ENCODE measurements at regions not wholly inside any gene's neighbourhood (a gene's known extent, or its start where the extent isn't known, plus 50 kb on each side); places are given as distances from the start of the nearest gene placed in this dataset.

DNA sequence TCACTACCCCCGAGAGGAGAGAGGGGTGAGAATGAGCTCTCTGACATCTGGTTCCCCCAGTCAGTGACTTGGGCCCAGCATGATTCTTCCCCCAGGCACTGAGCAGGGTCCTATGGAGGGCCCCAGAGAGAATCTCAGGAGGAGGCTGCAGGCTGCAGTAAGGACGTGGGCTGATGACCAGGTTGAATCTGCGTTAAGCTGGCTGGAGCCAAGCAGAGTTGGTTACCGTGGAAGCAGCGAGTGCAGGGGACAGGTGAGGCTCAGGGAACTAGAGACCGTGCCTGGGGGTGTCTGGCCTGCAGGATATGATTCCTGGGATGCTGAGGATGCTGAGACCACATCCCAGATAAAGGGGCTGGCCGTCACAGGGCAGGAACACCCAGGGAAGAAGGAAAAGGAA, 314.3 kb upstream of the IRX1 start:
- DNase-seq (ENCODE audit: low read depth) = no peak

DNA sequence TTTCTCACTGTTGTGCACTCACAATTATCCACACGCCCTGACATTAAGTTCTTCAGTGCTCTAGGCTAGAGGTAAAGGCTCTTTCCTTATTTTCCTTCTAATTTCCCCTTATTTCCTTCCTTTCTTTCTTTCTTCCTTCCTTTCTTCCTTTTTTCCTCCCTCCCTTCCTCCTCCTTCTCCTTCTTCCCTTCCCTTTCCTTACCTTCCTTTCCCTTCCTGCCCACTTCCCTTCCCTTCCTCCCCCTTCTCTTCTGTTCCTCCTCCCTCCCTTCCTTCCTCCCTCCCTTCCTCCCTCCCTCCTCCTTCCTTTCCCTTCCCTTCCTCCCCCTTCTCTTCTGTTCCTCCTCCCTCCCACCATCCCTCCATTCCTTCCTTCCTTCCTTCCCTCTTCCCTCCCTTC, 317.0 kb upstream of the IRX1 start:
- DNase-seq (ENCODE audit: low read depth) = no peak

DNA sequence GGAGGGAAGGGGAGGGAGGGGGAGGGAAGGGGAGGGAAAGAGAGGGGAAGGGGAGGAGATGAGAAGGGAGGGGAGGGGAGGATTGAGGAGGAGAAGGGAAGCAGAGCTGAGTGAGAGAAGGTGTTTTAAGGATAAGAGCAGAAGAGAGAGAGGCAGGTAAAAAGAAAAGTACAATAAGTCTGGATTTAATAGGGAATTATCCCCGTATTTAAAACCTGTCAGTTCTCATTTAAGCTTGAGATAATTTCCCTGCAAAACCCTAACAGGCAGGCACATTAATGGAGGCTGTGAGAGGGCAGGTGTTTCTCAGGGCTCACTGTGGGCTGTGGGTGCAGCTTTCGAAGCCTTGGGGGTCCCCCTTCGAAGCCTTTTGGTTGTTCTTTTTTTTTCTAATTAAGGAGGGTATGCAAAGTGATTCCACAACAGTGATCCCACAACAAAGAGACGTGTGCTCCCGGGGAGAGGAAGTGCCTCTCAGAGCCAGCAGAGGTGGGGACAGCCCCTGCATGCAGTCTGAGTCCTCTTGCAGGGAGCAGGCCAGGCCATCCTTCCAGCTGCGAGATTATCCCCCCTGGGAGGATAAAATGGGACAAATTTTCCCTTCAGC, 317.9 kb upstream of the IRX1 start:
- no peak for DNase-seq (ENCODE audit: low read depth)

DNA sequence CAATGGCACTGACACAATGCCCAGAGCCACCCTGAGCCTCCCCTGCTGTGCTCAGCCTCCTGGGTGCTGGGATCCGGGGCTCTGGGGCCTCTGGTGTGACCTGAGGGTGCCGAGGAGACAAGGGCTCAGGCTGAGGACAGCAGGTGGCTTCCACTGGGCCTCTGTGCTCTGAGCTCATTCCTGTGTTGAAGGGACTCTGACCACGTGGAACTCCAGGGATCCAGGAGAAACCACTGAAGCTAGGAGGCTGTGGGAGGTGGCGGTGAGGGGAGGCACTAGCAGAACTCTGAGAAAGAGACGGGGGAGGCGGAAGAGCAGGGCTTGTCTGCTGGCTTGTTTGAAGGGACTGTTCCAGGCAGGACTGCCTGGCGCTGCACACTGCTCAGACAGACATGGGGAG, 318.7 kb upstream of the IRX1 start:
- no peak for DNase-seq (ENCODE audit: low read depth)

DNA sequence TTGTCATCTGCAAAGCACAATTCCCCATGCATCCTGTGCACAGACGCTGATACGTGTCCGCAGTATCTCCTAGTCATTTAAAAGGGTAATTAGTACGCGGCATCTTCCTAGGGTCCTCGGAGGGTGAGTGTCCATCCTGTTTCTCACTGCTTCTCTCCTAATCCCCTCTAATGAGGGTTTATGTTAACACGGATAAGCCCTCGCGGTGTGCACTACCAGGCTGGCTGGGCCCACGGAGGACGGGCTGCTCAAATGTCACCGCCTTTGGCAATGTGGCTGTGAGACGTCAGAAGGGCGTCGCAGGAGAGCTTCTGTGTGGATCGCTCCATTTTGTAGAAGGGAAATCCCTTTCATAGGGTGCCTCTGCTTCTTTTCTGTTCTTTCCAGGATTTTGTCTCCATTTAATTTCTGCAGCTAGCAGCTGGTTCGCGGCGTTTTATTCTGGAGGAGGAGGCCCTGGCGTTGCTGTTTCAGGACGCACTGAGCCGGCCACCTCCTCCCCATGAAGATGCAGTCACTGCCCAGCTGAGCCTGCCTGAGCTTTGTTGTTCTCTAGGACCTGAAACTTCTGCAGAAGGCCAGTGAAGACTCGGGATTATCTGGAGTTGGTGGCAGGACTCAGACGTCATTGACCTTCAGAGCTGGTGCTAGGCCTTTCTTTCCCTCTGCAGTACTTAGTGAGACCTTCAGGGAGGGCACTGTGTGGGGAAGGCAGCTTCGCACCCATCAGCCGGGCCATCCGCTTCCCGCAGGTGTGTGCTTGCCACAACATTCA, 326.1 kb upstream of the IRX1 start:
- no peak for DNase-seq (ENCODE audit: low read depth)

DNA sequence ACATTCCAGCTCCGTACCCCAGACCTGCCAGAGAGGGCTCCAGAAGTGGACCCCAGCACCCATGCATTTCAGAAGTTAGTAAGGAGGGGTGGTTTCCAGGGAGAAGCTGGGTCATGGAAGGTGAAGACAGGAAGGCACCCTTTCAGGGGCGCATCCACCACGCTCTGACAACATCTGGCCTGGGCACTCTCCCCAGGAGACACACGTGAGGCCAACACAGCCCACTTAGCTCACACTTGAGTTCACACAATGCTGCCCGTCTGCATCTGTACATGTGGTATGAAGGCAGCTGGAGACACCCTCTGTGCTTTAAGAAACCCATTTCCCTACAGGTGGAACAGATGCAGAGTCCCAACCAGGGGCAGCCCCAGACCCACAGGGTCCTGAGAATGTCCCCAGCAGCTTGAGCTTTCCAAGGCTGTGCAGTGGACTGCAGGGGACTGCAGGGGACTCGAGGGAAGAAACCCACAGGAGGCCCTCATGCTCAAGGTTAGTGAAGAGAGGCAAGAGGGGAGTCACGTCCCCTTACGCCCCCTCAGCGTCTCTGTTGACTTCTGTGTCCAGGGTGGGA, 326.8 kb upstream of the IRX1 start:
- DNase-seq (ENCODE audit: low read depth) = no peak

DNA sequence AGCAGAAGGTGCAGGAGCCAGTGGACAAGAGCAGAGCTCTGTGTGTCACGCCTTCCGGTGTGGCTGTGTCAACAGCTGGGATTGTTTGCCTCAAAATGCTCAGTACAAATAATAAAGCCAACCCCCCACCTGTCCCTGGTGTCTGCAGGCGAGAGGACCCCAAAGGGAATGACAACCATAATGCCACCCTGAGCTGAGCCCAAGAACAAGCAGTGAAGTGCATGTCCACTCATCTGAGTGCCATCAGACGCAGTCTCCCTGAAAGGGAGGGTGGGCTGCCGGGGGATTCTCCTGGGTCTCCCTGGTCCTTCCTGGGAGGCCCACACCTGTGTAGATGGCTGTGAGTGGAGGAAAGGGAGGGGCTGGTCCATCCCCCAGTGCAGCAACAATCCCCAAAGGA, 328.8 kb upstream of the IRX1 start:
- no peak for DNase-seq (ENCODE audit: low read depth)

DNA sequence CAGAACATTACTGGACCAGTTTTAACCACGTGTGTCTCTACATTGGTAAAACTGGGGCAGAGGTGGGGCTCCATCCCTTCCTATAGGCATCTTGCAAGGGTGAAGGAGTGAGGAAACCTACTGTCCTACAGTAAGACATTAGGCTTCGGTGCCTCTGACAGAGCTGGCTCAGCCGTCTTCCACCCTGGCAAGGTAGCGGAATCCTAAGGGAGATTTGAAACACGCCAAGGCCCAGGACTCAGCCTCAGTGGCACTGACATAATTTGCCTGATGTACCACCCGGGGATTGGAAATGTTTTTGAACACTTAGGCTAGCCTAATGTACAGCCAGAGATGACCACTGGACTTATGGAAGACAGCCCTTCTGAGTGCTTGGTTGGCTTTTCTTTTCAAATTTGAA, 329.7 kb upstream of the IRX1 start:
- no peak for DNase-seq (ENCODE audit: low read depth)

DNA sequence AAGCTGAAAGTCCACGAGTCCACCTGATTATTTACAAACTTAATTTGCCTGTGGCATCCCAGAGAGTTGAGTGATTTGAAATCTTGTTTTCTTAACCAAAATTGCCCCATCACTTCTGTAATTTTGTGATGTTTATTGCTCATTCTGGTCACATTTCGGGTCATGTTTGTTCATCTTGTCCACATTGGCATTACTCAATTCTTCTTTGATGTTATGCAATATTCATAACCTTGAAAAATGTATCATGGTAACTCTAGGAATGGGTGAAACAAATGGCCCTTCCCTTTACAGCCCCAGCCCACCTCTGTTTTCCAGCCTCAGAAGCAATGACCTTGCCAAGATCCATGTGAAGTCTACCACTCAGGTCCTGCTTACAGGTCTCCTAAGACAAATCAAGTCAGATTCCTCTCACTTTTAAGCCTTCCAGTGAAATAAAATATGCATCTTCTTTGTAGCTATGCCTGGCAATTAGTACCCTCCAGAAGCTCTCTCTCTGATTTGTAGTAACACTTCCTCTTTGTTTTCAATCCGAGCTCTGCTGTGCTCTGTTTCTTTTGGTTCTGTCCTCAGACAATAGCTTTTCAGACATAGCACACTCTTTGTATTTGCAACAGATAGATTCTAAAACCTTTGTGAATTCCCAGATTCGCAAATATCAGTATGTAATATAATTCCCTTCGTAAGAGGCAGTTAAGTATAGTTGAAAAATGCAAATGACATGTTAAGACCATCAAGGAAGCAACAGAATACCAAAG, 330.3 kb upstream of the IRX1 start:
- no peak for DNase-seq (ENCODE audit: low read depth)

DNA sequence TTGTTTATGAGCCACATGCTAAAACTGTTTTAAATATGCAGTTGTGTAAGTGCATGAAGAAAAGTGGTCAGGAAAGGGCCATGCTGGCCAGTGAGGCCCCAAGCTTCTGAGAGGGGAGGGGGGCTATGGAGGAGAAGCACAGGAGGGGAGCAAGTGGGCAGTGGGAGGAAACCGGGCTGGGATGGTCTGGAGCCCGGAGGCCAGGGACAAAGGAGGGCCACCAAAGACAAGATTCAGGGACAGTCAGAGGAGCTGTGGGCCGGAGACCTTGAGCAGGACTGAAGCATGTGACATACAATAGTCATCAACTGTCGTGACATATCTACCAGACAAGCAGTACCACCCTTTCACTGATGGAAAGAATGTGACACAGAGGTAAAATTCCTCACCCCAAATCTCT, 333.2 kb upstream of the IRX1 start:
- DNase-seq (ENCODE audit: low read depth) = no peak

DNA sequence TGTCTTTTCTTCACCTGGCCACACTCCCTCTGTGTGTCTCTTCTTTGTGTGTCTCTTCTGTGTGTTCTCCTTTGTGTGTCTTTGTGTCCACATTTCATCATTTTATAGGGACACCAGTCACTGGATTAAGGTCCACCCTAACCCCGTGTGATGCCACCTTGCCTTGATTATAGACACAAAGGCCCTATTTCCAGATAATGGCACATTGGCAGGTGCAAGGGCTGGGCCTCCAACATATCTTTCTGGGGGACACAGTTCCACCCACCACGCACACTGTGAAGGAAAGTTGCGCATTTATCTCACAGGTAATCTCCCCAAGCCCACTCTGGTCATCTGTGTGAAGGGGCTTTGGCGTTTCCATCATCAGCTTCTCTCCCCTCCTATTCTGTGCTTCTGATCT, 334.6 kb upstream of the IRX1 start:
- DNase-seq (ENCODE audit: low read depth) = no peak

DNA sequence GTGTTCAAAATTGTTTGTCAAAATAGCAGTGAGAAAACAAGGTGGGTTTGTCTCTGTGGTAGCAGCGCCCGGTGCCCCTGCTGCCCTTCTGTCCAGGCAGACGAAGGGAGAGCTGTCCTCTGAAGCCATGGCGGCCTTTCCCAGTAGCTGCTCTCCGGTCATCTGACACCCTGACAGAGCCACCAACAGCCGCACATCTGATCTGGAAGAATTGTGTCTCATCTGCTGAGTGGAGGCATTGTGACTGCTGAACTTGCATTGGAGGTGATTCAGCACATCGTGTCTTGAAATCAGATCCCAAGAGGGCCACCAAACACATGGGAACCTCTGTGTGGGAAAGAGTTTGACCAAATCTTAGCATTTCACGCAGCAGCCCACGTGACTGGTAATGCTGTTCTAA, 337.6 kb upstream of the IRX1 start:
- DNase-seq (ENCODE audit: low read depth) = no peak

DNA sequence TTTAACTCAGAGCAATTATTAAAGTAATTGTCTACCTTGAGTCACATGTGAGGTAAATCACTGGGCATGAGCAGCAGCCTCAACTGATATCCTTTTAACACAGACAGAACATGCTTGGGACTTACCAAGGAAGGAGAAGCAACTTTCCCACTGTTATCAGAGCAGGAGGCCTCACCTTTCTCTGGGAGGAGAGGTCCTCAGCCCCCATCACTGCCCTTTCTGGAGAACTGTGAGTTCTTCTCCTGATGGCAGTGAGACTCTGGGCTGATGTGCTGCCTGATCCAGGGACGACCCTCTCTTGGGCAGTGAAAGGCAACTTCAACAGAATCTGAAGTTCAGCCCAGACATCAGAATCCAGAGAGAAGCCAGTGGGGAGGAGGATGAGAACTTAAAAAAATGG, 343.4 kb upstream of the IRX1 start:
- no peak for DNase-seq (ENCODE audit: low read depth)

DNA sequence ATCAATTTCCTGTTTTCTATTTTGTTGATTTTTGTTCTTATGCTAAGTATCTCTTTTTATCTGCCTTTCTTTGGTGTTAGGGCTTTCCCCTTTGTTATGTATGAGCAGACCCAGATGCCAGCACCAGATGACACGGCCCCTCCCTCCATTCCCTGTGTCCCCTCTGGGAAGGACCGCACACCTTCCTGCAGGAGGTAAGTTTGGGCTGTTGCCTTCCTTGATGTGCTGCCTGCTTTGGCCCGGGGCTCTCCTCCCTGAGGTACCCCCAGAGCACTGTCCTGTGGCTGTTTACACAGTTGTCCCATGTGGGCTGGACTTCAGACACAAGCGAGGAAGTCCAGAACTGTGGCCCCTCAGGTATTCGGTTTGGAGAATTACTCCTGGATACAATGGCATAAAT, 343.8 kb upstream of the IRX1 start:
- no peak for DNase-seq (ENCODE audit: low read depth)

DNA sequence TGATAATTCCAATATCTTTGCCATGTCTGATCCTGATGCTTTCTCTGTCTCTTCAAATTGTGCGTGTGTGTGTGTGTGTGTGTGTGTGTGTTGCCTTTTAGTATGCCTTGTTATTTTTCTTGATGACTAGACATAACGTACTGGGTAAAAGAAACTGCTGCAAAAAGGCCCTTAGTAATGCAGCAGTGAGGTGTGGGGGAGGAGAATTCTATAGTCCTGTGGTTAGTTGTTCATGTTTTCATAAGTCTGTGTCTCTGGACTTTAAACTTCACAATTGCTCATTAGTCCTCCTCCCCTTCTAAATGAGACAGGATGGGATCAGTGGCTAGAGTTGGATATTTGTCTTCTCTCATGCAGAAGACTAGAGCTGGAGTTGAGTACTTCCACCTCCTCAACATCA, 346.2 kb upstream of the IRX1 start:
- DNase-seq (ENCODE audit: low read depth) = no peak

DNA sequence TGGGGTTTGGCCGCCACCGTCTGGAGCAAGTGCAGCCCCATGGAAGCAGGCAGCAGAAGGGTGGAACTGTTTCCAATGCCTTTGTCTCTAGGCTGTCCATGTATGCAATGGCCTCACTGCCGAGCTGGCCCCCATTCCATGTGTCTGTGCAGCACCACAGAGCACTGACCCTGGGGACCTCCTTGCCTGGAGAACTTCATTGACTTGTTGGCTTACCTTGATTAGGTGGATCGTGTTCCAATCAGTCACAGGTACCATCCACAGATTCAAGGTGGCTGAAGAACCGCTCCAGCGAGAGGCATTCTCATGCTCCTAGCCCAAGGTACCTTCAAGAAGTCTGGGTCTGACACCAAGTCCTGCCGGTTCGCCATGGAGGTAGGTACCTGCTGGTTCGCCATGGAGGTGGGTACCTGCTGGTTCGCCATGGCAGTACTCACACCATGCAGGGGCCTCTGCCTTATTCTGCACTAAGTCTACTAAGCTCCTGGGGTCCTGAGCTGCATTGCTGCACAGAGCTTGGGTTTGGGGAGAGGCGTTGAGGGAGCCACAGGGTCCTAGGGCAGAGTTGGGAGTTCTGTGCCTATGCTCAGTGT, 358.3 kb upstream of the IRX1 start:
- DNase-seq (ENCODE audit: low read depth) = no peak

DNA sequence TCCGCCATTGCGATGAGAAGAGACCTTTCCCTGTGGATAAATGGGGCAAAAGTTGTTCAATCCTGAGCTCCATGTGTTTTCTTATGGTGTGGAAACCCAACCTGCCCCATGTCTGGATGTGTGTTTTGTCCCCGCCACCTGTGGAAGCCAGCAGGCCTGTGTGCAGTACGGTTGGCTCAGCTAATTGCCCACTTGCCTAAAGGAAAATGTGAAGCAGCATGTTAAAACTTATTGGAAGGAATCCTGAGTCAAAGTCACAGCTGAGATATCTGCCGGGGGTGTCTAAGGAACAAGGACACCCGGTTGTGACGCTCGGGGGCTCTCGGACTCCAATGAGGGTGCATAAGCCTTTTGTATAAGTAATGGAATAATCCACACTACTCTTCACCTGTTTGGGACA, 361.1 kb upstream of the IRX1 start:
- no peak for DNase-seq (ENCODE audit: low read depth)

DNA sequence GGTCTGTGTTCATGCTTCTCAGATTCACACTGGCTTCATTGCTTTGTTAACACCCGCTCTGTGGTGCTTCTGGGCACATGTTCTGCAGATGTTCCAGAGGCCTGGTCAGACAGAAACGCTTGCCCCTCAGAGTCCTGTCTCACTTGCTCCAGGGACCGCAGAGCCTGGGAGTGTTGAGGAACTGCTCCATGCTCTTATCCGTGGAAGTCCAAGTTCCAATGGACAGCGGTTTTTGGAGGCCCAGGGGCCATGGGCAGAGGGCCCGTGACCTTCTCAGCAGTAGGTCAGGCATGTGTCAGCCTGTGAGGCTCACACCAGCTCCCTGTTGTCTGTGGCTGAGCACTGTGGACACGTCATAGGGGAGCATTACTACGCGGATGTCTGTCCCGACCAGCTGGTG, 364.7 kb upstream of the IRX1 start:
- DNase-seq (ENCODE audit: low read depth) = no peak

DNA sequence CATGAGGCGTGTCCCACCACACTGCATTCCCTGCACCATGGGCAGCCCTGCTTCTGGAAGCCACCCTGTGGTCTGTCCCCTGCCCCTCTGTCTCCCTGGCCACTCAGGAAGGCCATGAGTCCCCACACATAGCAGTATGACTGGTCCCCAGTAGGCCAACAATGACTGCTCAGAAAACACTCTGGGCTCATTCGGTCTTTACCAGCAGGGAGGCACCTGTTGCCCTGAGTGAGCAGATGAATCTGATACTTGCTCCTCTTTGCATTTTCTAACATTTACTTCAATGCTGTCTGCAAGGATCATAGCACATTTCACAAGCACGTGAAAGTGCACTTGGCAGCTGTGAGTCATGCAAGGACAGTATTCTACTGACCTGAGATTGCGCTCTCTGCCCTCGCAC, 365.4 kb upstream of the IRX1 start:
- DNase-seq (ENCODE audit: low read depth) = no peak

DNA sequence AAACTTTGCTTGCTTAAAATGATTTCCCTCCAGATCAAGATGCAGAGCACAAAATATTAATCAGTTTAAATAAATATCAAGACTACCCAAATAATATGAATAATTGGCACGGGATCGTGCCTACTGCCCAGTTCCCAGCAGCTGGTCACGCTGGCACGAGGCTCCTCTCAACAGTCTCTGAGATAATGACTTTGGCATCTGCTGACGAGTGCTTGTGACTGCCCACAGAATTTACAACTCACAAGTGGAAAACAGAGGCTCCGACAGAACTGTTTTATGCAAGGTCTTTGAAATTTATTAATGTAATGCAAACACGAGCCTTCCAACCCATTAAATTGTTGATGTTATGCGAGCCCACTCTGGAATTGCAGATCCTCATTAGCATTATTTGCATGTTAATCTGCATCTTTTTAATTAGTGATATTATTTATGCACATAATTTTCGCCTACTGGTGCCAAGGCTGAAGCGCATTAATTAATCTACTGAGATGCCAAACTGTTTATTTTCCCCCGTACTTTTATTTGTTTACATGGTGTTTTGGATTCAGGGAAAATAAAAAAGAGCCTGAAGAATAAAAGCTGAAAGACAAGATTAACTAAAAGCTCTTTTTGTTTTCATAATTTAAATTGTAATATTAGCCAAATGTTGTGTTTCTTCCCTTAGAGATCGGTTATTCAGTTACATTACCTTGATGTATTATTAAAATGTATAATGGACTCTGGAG, 369.3 kb upstream of the IRX1 start:
- no peak for DNase-seq (ENCODE audit: low read depth)

DNA sequence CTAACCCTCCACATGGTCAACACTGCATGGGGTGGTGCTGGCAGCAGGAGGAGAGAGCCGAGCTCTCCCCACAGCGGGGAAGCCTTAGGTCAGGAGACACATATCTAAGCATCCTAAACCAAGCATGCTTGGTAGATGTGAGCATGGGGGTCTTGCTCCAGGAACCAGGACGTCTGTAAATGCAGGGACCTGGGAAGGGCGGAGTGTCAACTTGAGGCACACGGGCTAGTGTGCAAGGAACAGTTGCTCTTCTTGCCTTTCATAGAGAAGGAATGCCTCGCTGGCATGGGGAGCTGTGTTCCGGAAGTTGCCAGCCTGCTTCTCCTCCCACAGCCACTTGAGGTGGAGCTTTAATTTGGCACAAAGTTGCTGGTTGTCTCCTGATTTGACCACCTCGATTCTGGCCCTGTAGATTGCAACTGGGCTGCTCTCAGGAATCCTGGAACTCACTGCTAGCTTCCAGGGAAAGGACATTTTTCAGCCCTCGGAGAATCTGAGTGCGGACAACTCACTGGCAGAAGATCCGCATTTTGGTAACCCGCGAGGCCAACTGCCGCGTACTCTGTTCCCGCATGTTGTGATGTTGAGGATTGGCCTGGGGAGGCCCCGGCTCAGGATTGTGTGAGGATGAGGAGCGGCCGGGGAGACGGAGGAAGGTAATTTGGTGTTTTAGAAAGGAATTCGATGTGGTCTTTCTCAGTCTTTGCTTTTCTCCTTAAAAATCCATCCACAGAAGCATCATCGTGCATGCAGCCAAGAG, 370.3 kb upstream of the IRX1 start:
- DNase-seq (ENCODE audit: low read depth) = no peak
